SU-DHL-6 (cell line): ENCODE measurements at regions not wholly inside any gene's neighbourhood (a gene's known extent, or its start where the extent isn't known, plus 50 kb on each side); places are given as distances from the start of the nearest gene placed in this dataset.

Experiments used
- EZH2phosphoT487 ChIP-seq: fragments of 200-600 bp; sonication (generic), shearing (Covaris generic); conservative IDR thresholded peaks from 2 replicates; pipeline ENCODE4 v1.6.1; 2018; ENCODE audit warnings: mild to moderate bottlenecking, antibody characterized with exemption, low read length, moderate library complexity, mixed read lengths
- TF ChIP-seq, protein P1 (sequence below): fragments of 200-600 bp; sonication (generic); IDR thresholded peaks from one replicate; pipeline ENCODE4 v1.5.1; 2017; ENCODE audit warnings: antibody characterized with exemption, mild to moderate bottlenecking, low read length, moderate library complexity; ENCODE audit not compliant: insufficient read depth, poor library complexity, severe bottlenecking

GRCh38 chrX:94831364-94831763 lies 1157.4 kb downstream of the FAM133A start:
- TF ChIP-seq, protein P1, sequence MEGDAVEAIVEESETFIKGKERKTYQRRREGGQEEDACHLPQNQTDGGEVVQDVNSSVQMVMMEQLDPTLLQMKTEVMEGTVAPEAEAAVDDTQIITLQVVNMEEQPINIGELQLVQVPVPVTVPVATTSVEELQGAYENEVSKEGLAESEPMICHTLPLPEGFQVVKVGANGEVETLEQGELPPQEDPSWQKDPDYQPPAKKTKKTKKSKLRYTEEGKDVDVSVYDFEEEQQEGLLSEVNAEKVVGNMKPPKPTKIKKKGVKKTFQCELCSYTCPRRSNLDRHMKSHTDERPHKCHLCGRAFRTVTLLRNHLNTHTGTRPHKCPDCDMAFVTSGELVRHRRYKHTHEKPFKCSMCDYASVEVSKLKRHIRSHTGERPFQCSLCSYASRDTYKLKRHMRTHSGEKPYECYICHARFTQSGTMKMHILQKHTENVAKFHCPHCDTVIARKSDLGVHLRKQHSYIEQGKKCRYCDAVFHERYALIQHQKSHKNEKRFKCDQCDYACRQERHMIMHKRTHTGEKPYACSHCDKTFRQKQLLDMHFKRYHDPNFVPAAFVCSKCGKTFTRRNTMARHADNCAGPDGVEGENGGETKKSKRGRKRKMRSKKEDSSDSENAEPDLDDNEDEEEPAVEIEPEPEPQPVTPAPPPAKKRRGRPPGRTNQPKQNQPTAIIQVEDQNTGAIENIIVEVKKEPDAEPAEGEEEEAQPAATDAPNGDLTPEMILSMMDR: no peak
- TF ChIP-seq EZH2phosphoT487: no peak
